PC-3 (cell line): ENCODE measurements at regions not wholly inside any gene's neighbourhood (a gene's known extent, or its start where the extent isn't known, plus 50 kb on each side); places are given as distances from the start of the nearest gene placed in this dataset.

Experiments used
- ATAC-seq: fragments of 200-7000 bp; cut with Tn5 transposase; 2 replicates; pipeline ENCODE4 v1.9.1; 2020; ENCODE audit warnings: mild to moderate bottlenecking, moderate library complexity
- BruUV-seq: library from RNA; stranded (reverse); fragments of 400-500 nt; replicated peaks from 2 replicates; lab custom pipeline; 2021; lab: Mats Ljungman, UMichigan
- CTCF ChIA-PET: fragments of 300-600 bp; sonication (Branson Sonifier 250); formaldehyde crosslinking; loops from one replicate; lab custom pipeline; 2022; ENCODE audit warnings: antibody characterized with exemption; lab: Charles Lee
- POLR2A ChIA-PET: fragments of 300-600 bp; sonication (Branson Sonifier 250); formaldehyde crosslinking; loops from one replicate; lab custom pipeline; 2022; ENCODE audit warnings: antibody characterized with exemption; ENCODE audit not compliant: unreplicated experiment; lab: Charles Lee
- DNase-seq: peaks from one replicate; pipeline ENCODE4 v3.0.0-alpha.2; 2015
- H2AFZ ChIP-seq: fragments of 300-600 bp; sonication (generic); 2 replicates; pipeline ENCODE4 v1.6.0; 2016; ENCODE audit warnings: antibody characterized with exemption, low read length
- H3F3A ChIP-seq: fragments of 300-600 bp; sonication (generic); one replicate; pipeline ENCODE4 v1.6.0; 2017; ENCODE audit warnings: antibody characterized with exemption, low read length, control low read depth, mild to moderate bottlenecking; ENCODE audit not compliant: unreplicated experiment
- H3K27ac ChIP-seq: fragments of 300-600 bp; sonication (generic); 2 replicates; pipeline ENCODE4 v1.5.1; 2016; ENCODE audit warnings: mild to moderate bottlenecking, low read length
- H3K27me3 ChIP-seq: fragments of 300-600 bp; sonication (generic); 2 replicates; pipeline ENCODE4 v1.6.1; 2016; ENCODE audit warnings: low read length, mixed read lengths
- H3K36me3 ChIP-seq: fragments of 300-600 bp; sonication (generic); 2 replicates; pipeline ENCODE4 v1.6.1; 2016; ENCODE audit warnings: low read depth, mixed run types, low read length, mixed read lengths
- H3K4me1 ChIP-seq: fragments of 300-600 bp; sonication (generic); 2 replicates; pipeline ENCODE4 v1.5.1; 2016; ENCODE audit warnings: low read length; ENCODE audit not compliant: insufficient read depth
- H3K4me2 ChIP-seq: fragments of 300-600 bp; sonication (generic); 2 replicates; pipeline ENCODE4 v1.6.0; 2016; ENCODE audit warnings: low read length
- H3K4me3 ChIP-seq: fragments of 300-600 bp; sonication (generic); 2 replicates; pipeline ENCODE4 v1.5.1; 2016; ENCODE audit warnings: mild to moderate bottlenecking, low read length, mixed read lengths
- H3K79me2 ChIP-seq: fragments of 300-600 bp; sonication (generic); 2 replicates; pipeline ENCODE4 v1.6.1; 2017; ENCODE audit warnings: low read length, mixed read lengths
- H3K9ac ChIP-seq: fragments of 300-600 bp; sonication (generic); 2 replicates; pipeline ENCODE4 v1.6.0; 2016; ENCODE audit warnings: mild to moderate bottlenecking, low read length
- H3K9me2 ChIP-seq: fragments of 300-600 bp; sonication (generic); replicated peaks from 2 replicates; pipeline ENCODE4 v1.6.1; 2016; ENCODE audit warnings: mixed run types, low read length, mixed read lengths
- H3K9me3 ChIP-seq: fragments of 300-600 bp; sonication (generic); 2 replicates; pipeline ENCODE4 v1.6.1; 2016; ENCODE audit warnings: low read length, mixed read lengths
- H4K20me1 ChIP-seq: fragments of 300-600 bp; sonication (generic); 2 replicates; pipeline ENCODE4 v1.6.1; 2016; ENCODE audit warnings: low read length, mixed read lengths
- CTCF ChIP-seq: fragments of 300-600 bp; sonication (generic); conservative IDR thresholded peaks from 2 replicates; pipeline ENCODE4 v1.5.1; 2017; ENCODE audit warnings: antibody characterized with exemption, low read depth, mild to moderate bottlenecking, low read length
- EZH2 ChIP-seq: fragments of 300-600 bp; sonication (generic); IDR thresholded peaks from one replicate; pipeline ENCODE4 v1.6.1; 2017; ENCODE audit warnings: antibody characterized with exemption, mild to moderate bottlenecking, low read length; ENCODE audit not compliant: unreplicated experiment
- EZH2phosphoT487 ChIP-seq: fragments of 300-600 bp; sonication (generic); IDR thresholded peaks from 2 replicates; pipeline ENCODE4 v1.6.1; 2018; ENCODE audit warnings: mild to moderate bottlenecking, antibody characterized with exemption, low read length, borderline replicate concordance
- intact Hi-C: fragments of 100-400 bp; cut with micrococcal nuclease; formaldehyde crosslinking; loops from 2 replicates; pipeline ENCODE4 v1.9.0; 2023

GRCh38 chr15:95895508-95895907 is 435.0 kb upstream of the NR2F2 start:
- CTCF ChIA-PET: no interaction called here
- intact Hi-C loops: no loop called here

GRCh38 chr15:95897651-95898050 is 432.8 kb upstream of the NR2F2 start:
- no peak for DNase-seq
- Histone ChIP-seq H3K36me3 (no peaks in the 10 kb centered on the region), H3K9me2 (no peaks in the 10 kb centered on the region), H3K4me2 (no peak overlapping the region), H2AFZ (no peak overlapping the region), H3K27ac (no peak overlapping the region), H3K4me3 (no peak overlapping the region), H3K79me2 (no peaks in the 10 kb centered on the region), H3K27me3 (no peaks in the 10 kb centered on the region), H3K9me3 (no peaks in the 10 kb centered on the region), H3K4me1 (no peaks in the 10 kb centered on the region), H4K20me1 (no peaks in the 10 kb centered on the region), H3F3A (no peaks in the 10 kb centered on the region), H3K9ac (no peak overlapping the region)
- BruUV-seq: no TSS peak
- CTCF ChIA-PET: no interaction called here
- TF ChIP-seq EZH2 (no peak), EZH2phosphoT487 (no peak), CTCF (no peak)
- ATAC-seq: no peak
- POLR2A ChIA-PET: no interaction called here
- intact Hi-C loops: no loop called here

More at GRCh38 chr15:95895508-95895907, 435.0 kb upstream of the NR2F2 start:
- BruUV-seq: no TSS peak
- Histone ChIP-seq H3K36me3 (no peaks in the 10 kb centered on the region), H3F3A (no peaks in the 10 kb centered on the region), H2AFZ (no peak overlapping the region), H3K4me2 (no peak overlapping the region), H3K9me2 (no peaks in the 10 kb centered on the region), H3K27me3 (no peaks in the 10 kb centered on the region), H3K4me1 (no peaks in the 10 kb centered on the region), H3K9me3 (no peaks in the 10 kb centered on the region), H4K20me1 (no peaks in the 10 kb centered on the region), H3K9ac (no peak overlapping the region), H3K4me3 (no peak overlapping the region), H3K27ac (no peak overlapping the region), H3K79me2 (no peaks in the 10 kb centered on the region)
- DNase-seq (no peak), ATAC-seq (no peak)
- TF ChIP-seq EZH2phosphoT487: no peak
- TF ChIP-seq EZH2: no peak
- no peak for TF ChIP-seq CTCF
- POLR2A ChIA-PET: no interaction called here

DNA sequence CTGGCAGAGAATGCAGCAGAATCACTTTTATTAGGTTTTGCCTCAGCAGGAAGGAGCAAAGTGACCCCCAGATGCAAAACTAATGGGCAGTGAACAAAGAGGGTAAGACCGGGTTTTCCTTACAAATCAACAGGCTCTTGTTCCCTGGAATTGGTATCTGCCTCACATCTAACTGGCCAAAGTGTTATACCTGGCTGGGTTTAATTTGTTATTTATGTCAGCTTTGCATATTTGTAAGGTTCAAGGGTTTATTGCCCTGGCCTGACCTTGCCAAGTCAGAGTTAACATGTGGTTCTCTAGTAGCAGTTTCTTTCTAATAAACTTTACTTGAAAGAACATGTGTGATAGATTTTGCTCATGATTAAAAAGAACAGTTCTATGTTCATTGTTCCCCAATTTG is 431.7 kb upstream of the NR2F2 start:
- Histone ChIP-seq H3K36me3 (no peaks in the 10 kb centered on the region), H3K27me3 (no peaks in the 10 kb centered on the region), H4K20me1 (no peaks in the 10 kb centered on the region), H3K9me3 (no peaks in the 10 kb centered on the region), H3K79me2 (no peaks in the 10 kb centered on the region), H3K9ac (no peak overlapping the region), H3K9me2 (no peaks in the 10 kb centered on the region), H3F3A (no peaks in the 10 kb centered on the region), H3K4me3 (no peak overlapping the region), H3K4me1 (no peaks in the 10 kb centered on the region), H3K4me2 (no peak overlapping the region), H2AFZ (no peak overlapping the region), H3K27ac (no peak overlapping the region)
- intact Hi-C loops: no loop called here
- no TSS peak for BruUV-seq
- ChIA-PET POLR2A (no interaction called here), CTCF (no interaction called here)
- DNase-seq (no peak), ATAC-seq (no peak)
- no peak for TF ChIP-seq EZH2
- TF ChIP-seq EZH2phosphoT487: no peak
- TF ChIP-seq CTCF: no peak
